ENCODE measurements at regions not wholly inside any gene's neighbourhood (a gene's known extent, or its start where the extent isn't known, plus 50 kb on each side); places are given as distances from the start of the nearest gene placed in this dataset.
"Not testable (repeated sequence)": the region's sequence is repeated elsewhere in the genome, so short reads cannot be mapped to it uniquely, and the experiment has no call there.

DNA sequence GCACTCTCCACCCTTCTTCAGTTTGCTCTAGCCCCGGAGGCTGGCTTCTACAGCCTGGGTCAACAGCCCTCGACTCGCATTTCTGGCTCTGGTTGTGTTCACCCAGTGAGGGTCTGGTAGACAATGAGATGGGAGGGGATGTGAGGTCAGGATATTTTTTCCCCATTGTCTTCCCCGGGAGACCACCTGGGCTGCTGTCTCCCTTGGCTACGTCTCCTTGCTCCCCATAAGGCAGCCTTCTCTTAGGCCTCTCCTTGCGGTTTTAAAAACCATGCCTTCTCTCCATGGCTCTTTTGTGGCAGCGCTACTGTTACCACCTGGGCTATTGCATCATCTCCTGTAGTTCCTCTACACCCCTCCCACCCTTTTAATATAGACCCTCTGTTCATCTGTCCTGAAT is 327.6 kb upstream of the NOTCH2NLA start:
- H3K4me3 Mint-ChIP-seq; H3K27me3 Mint-ChIP-seq (ENCODE audit: insufficient read depth); H3K4me1 Mint-ChIP-seq (ENCODE audit: low read depth); DNase-seq (ENCODE audit: low spot score); H3K27ac Mint-ChIP-seq; H3K36me3 Mint-ChIP-seq (ENCODE audit: low read depth); H3K9me3 Mint-ChIP-seq; intact Hi-C loops (cut with micrococcal nuclease): not testable (repeated sequence)

DNA sequence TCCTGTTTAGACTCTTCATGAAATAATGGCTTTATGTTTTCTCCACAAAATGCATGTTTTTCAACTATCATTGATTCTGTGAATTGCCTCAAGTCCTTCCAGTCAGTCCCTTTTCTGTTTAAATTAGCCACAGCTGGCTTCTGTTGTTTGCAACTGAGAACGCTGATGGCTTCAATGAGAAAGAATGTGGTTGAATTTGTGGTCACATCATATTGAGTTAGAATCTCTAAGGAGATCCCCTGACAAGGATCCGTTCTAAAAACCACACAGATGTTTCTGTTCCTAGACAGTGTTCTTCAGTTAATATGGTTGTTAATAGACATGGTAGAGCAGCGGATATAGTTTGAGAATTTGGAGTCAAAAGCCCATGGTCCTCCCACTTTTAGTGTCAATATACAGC is 323.6 kb upstream of the NOTCH2NLA start:
- H3K27ac Mint-ChIP-seq; H3K4me3 Mint-ChIP-seq; intact Hi-C loops (cut with micrococcal nuclease); H3K36me3 Mint-ChIP-seq (ENCODE audit: low read depth); H3K4me1 Mint-ChIP-seq (ENCODE audit: low read depth); H3K27me3 Mint-ChIP-seq (ENCODE audit: insufficient read depth); H3K9me3 Mint-ChIP-seq; DNase-seq (ENCODE audit: low spot score): not testable (repeated sequence)

DNA sequence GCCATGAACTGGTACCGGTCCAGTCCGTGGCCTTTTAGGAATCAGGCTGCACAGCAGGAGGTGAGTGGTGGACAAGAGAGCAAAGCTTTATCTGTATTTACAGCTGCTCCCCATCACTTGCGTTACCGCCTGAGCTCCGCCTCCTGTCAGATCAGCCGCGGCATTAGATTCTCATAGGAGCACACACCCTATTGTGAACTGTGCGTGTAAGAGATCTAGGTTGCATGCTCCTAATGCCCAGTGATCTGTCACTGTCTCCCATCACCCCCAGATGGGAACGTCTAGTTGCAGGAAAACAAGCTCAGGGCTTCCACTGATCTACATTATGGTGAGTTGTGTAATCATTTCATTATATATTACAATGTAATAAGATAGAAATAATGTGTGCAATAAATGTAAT is 319.9 kb upstream of the NOTCH2NLA start:
- H3K4me1 Mint-ChIP-seq (ENCODE audit: low read depth); H3K4me3 Mint-ChIP-seq; H3K36me3 Mint-ChIP-seq (ENCODE audit: low read depth); intact Hi-C loops (cut with micrococcal nuclease); DNase-seq (ENCODE audit: low spot score); H3K27ac Mint-ChIP-seq; H3K27me3 Mint-ChIP-seq (ENCODE audit: insufficient read depth); H3K9me3 Mint-ChIP-seq: not testable (repeated sequence)

DNA sequence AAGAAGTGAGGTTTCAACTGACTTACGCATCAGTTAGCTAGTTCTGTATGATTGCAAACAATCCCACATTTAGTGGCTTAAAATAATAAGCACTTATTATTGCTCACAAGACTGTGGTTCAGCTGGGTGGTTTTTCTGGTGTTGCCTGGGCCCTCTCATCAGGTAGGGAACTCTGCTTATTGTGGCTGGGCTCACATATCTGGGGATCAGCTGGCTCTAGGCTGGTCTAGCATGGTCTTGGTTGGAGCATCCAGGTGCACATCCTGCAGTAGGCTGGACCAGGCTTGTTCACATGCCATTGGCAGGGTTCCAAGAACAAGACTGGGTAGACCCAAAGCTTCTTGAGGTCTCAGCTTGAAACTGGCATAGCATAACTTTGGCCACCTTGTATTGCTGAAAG is 317.4 kb upstream of the NOTCH2NLA start:
- H3K36me3 Mint-ChIP-seq (ENCODE audit: low read depth); H3K27ac Mint-ChIP-seq; H3K9me3 Mint-ChIP-seq; H3K4me3 Mint-ChIP-seq; H3K4me1 Mint-ChIP-seq (ENCODE audit: low read depth); H3K27me3 Mint-ChIP-seq (ENCODE audit: insufficient read depth); DNase-seq (ENCODE audit: low spot score); intact Hi-C loops (cut with micrococcal nuclease): not testable (repeated sequence)

DNA sequence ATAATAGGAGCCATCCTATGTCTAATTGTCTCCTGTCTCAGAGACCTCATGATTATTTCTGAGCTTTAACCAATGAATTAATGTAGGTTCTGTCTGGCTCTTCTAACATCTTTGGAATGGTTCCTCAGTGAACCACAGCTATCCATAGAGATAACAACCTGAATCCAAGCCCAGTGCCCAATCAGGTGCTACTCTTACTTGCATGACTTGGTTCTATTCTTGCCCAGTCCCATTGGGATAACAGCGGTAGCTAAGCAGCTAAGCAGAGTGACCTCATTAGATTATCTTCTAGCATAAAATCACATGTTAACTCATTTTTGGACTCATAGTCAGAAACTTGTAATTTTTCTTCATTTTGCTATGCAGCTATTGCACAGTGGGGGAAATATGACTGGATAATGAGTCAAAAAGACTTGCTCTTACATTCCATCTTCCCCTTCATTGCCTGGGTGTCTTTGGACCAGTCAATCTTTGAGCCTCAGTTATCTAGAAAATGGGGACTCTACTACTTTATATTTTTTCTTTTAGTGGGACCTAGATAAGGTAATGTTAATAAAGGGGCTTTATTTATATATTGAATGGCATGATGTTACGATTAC is 309.1 kb upstream of the NOTCH2NLA start:
- H3K36me3 Mint-ChIP-seq (ENCODE audit: low read depth); H3K4me3 Mint-ChIP-seq; H3K9me3 Mint-ChIP-seq; intact Hi-C loops (cut with micrococcal nuclease); DNase-seq (ENCODE audit: low spot score); H3K27me3 Mint-ChIP-seq (ENCODE audit: insufficient read depth); H3K4me1 Mint-ChIP-seq (ENCODE audit: low read depth); H3K27ac Mint-ChIP-seq: not testable (repeated sequence)

DNA sequence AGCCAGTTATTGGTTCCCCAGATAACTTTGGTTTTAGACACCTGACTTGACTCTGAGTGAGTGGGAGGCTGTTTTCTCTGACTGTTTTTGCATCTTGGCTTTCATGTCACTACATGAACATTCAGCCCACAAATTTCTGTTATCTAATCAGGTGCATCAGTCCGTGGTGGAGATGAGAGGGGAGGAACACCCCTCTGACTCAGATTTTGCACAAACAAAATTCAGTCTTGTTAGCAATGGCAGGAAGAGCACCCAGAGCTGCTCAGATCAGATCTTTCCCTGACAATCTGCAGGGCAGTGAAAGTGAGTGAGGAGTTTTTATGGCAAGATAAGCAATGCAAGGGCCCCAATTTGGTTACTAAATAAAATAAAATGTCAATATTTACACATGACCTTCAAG is 307.2 kb upstream of the NOTCH2NLA start:
- intact Hi-C loops (cut with micrococcal nuclease); H3K27me3 Mint-ChIP-seq (ENCODE audit: insufficient read depth); H3K4me1 Mint-ChIP-seq (ENCODE audit: low read depth); H3K27ac Mint-ChIP-seq; H3K36me3 Mint-ChIP-seq (ENCODE audit: low read depth); H3K4me3 Mint-ChIP-seq; DNase-seq (ENCODE audit: low spot score); H3K9me3 Mint-ChIP-seq: not testable (repeated sequence)

DNA sequence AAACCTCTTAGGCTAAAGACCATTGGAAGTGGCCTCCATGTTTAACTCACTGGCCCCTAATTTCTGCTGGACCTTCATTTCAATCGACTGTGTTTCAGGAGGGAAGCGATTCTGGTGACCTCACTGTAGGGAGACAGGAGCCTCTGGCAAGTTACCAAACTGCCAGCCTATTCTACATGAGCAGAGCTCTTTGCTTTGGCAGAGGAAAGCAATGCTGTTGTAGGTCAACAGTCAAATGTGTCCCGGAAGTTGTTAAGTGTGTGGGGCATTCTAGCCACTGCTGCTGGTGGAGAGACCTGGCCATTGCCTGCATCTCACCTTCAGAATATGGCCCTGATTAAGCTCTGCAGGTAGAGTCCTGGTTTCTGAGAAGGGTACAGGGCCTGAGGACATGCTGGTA is 306.8 kb upstream of the NOTCH2NLA start:
- intact Hi-C loops (cut with micrococcal nuclease); H3K4me1 Mint-ChIP-seq (ENCODE audit: low read depth): not testable (repeated sequence)

DNA sequence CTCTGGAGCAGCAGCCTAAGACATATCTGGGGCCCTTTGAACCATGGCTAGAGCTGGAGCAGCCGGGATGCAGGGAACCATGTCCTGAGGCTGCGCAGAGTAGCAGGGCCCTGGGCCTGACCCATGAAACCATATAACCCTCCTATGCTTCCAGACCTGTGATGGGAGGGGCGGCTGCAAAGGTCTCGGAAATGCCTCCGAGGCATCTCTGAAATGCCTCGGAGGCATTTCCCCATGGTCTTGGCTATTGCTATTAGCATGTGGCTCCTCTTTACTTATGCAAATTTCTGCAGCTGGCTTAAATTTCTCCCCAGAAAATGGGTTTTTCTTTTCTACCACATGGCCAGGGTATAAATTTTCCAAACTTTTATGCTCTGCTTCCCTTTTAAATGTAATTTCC is 302.1 kb upstream of the NOTCH2NLA start:
- H3K27ac Mint-ChIP-seq; H3K27me3 Mint-ChIP-seq (ENCODE audit: insufficient read depth); intact Hi-C loops (cut with micrococcal nuclease); H3K9me3 Mint-ChIP-seq; DNase-seq (ENCODE audit: low spot score); H3K4me1 Mint-ChIP-seq (ENCODE audit: low read depth); H3K36me3 Mint-ChIP-seq (ENCODE audit: low read depth); H3K4me3 Mint-ChIP-seq: not testable (repeated sequence)

More for the DNA sequence above, 306.8 kb upstream of the NOTCH2NLA start:
- not testable (repeated sequence) for H3K27me3 Mint-ChIP-seq (ENCODE audit: insufficient read depth); H3K27ac Mint-ChIP-seq; H3K4me3 Mint-ChIP-seq; DNase-seq (ENCODE audit: low spot score); H3K9me3 Mint-ChIP-seq; H3K36me3 Mint-ChIP-seq (ENCODE audit: low read depth)

DNA sequence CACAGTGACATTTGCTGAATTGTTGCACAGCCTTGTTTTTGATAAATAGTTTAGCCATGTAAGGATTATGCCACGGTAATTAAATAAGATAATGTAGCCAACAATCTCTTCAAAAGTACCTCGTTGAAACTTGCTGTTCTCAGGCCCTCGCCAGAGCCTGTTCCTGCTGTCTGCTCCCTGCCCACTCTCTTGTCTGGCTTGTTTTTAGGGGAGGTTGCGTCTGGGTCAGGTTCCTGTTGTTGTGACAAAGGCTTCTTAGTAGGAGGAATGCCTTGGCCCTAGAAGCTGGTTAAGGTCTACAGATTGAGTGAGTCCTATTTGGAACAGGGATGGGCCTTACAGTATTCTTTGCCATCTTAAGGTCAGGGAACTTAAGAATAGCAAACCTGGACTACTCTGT is 294.0 kb upstream of the NOTCH2NLA start:
- H3K36me3 Mint-ChIP-seq (ENCODE audit: low read depth); intact Hi-C loops (cut with micrococcal nuclease); H3K4me1 Mint-ChIP-seq (ENCODE audit: low read depth); H3K27ac Mint-ChIP-seq; H3K9me3 Mint-ChIP-seq; H3K4me3 Mint-ChIP-seq; H3K27me3 Mint-ChIP-seq (ENCODE audit: insufficient read depth); DNase-seq (ENCODE audit: low spot score): not testable (repeated sequence)

DNA sequence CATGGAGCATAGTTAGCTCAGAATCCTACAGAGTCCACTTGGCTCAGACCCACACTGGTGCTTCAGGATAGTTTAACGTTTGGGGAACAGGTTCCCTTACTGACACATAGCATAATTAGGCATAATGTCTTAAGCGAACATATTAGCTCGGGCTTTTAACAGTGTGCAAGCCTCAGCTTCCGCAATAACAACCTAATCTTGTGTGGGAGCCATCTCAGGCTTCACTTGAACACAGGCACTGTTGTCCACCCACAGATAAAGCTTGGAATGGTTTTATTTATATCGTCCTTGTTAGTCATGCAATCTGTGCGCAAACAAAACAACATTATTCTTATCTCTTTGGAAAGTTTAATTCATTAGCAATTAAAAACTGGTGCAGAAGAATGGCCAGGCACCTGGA is 293.5 kb upstream of the NOTCH2NLA start:
- H3K9me3 Mint-ChIP-seq; intact Hi-C loops (cut with micrococcal nuclease); H3K36me3 Mint-ChIP-seq (ENCODE audit: low read depth); H3K27me3 Mint-ChIP-seq (ENCODE audit: insufficient read depth); DNase-seq (ENCODE audit: low spot score); H3K4me3 Mint-ChIP-seq; H3K4me1 Mint-ChIP-seq (ENCODE audit: low read depth); H3K27ac Mint-ChIP-seq: not testable (repeated sequence)

DNA sequence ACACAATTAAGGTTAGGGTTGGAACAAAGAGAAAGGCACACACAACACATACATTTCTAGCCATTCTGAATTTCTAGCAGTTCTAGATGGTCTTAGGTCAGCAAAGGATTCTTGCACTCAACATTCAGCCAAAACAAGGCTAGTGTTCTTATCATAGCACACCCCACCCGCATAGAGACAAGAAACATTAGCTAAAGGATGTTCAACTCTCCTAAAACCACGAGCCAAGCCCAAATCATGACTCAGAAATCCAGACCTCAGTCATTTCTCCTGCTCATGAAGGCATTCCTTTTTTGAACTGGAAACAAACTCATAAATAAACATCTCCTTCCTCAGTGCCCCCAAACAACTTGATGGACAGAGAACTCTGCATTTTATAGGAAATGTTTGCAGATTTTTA is 293.0 kb upstream of the NOTCH2NLA start:
- intact Hi-C loops (cut with micrococcal nuclease); H3K27me3 Mint-ChIP-seq (ENCODE audit: insufficient read depth); H3K36me3 Mint-ChIP-seq (ENCODE audit: low read depth): not testable (repeated sequence)

DNA sequence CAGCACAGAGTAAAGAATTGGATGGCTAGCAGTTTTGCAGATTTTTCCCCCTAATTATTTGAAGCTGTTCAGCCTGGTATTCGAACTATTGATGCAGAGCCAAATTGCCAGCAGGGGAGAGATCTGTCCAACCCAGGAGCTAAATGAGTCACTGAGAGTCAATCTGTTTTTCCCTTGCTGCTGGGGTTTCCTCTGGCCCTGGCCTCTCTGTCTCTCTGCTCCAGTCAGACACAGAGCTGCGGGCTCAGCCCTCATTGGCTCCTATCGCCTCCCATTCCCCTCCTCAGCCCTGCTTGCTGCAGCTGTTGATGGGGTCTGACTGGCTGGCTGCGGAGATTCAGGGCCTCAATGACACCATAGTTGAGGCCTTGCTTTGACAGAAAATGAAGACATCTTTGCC is 284.9 kb upstream of the NOTCH2NLA start:
- H3K4me3 Mint-ChIP-seq; intact Hi-C loops (cut with micrococcal nuclease); H3K4me1 Mint-ChIP-seq (ENCODE audit: low read depth); H3K27ac Mint-ChIP-seq; H3K9me3 Mint-ChIP-seq; H3K27me3 Mint-ChIP-seq (ENCODE audit: insufficient read depth); H3K36me3 Mint-ChIP-seq (ENCODE audit: low read depth); DNase-seq (ENCODE audit: low spot score): not testable (repeated sequence)

More for the DNA sequence above, 293.0 kb upstream of the NOTCH2NLA start:
- not testable (repeated sequence) for H3K27ac Mint-ChIP-seq; H3K9me3 Mint-ChIP-seq; DNase-seq (ENCODE audit: low spot score); H3K4me3 Mint-ChIP-seq; H3K4me1 Mint-ChIP-seq (ENCODE audit: low read depth)

DNA sequence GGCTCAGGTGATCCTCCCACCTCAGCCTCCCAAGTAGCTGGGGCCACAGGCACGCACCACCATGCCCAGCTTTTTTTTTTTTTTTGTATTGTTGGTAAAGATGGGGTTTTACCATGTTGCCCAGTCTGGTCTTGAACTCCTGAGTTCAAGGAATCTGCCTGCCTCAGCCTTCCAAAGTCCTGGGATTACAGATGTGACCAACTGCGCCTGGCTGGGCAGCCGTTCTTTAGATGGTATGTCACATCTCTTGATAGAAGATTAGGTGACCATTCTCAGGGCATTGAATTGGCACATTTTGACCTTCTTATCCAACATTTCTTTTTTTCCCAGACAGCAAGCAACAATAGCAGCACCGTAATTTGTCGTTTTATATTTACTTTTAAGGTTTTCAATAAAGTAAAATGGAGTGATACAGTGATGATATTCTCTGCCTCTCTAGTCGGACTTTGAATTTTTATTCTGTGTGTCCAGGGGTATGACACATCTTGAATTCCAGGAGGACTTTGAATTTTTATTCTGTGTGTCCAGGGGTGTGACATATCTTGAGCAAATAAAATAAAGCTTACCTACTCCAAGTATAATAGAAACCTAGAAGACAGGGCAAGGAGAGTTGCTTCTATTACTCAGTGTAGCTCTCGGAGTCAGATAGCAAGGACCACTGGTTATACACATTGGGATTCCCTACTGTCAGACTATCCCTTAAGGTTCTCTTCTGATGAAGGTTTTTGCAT is 282.4 kb upstream of the NOTCH2NLA start:
- H3K4me3 Mint-ChIP-seq; H3K4me1 Mint-ChIP-seq (ENCODE audit: low read depth); intact Hi-C loops (cut with micrococcal nuclease); H3K9me3 Mint-ChIP-seq; DNase-seq (ENCODE audit: low spot score); H3K27me3 Mint-ChIP-seq (ENCODE audit: insufficient read depth); H3K36me3 Mint-ChIP-seq (ENCODE audit: low read depth); H3K27ac Mint-ChIP-seq: not testable (repeated sequence)

All from activated T-helper 1 cell treated with anti-CD3 and anti-CD28 coated beads, Interleukin-12 subunit alpha, Interleukin-12 subunit beta, Interleukin-2, Interleukin-4 antibody, amounts not matched to agents 30 ng/mL and 10 ng/mL and 1 ng/mL, durations not matched to agents 14 hours and 24 hours and 36 hours (primary cell).